HEK293 (cell line): ENCODE measurements at regions not wholly inside any gene's neighbourhood (a gene's known extent, or its start where the extent isn't known, plus 50 kb on each side); places are given as distances from the start of the nearest gene placed in this dataset.
A peak's percentile ranks its signal among the peaks of the same experiment; 100 is the strongest.

Experiments used
- CTCF ChIP-seq: fragments of 450-650 bp; formaldehyde crosslinking; IDR thresholded peaks from 2 replicates; pipeline ENCODE4 v1.5.1; 2016; ENCODE audit warnings: missing biosample characterization, missing genetic modification characterization
- GLIS2 ChIP-seq: fragments of 450-650 bp; formaldehyde crosslinking; IDR thresholded peaks from 2 replicates; pipeline ENCODE4 v1.5.1; 2016; ENCODE audit warnings: missing biosample characterization, missing genetic modification characterization
- HOXD13 ChIP-seq: sonication (generic); formaldehyde crosslinking; IDR thresholded peaks from 2 replicates; pipeline ENCODE4 v1.8.0; 2022; ENCODE audit warnings: missing genetic modification reagents, borderline replicate concordance
- KLF9 ChIP-seq: fragments of 450-650 bp; formaldehyde crosslinking; IDR thresholded peaks from 2 replicates; pipeline ENCODE4 v1.5.1; 2016; ENCODE audit warnings: missing biosample characterization, missing genetic modification characterization, low read depth
- MEIS1 ChIP-seq: sonication (generic); formaldehyde crosslinking; IDR thresholded peaks from 2 replicates; pipeline ENCODE4 v1.8.1; 2022; ENCODE audit warnings: missing genetic modification reagents, mild to moderate bottlenecking, borderline replicate concordance
- SALL2 ChIP-seq: fragments of 450-650 bp; formaldehyde crosslinking; IDR thresholded peaks from 2 replicates; pipeline ENCODE4 v1.5.0; 2017; ENCODE audit warnings: missing biosample characterization, mild to moderate bottlenecking, missing genetic modification characterization, borderline replicate concordance
- TCF7L2 ChIP-seq: IDR thresholded peaks from 2 replicates; pipeline ENCODE4 v1.6.1; 2011; ENCODE audit warnings: low read depth, mild to moderate bottlenecking, inconsistent platforms, low read length, moderate library complexity, borderline replicate concordance
- ZBTB26 ChIP-seq: fragments of 450-650 bp; formaldehyde crosslinking; optimal IDR thresholded peaks from 2 replicates; pipeline ENCODE3; 2016; ENCODE audit warnings: missing biosample characterization, mild to moderate bottlenecking, missing genetic modification characterization
- ZBTB8A ChIP-seq: fragments of 450-650 bp; formaldehyde crosslinking; IDR thresholded peaks from 2 replicates; pipeline ENCODE4 v1.5.1; 2016; ENCODE audit warnings: missing biosample characterization, missing genetic modification characterization
- ZFP37 ChIP-seq: fragments of 450-650 bp; formaldehyde crosslinking; IDR thresholded peaks from 2 replicates; pipeline ENCODE4 v1.5.1; 2016; ENCODE audit warnings: missing biosample characterization, missing genetic modification characterization
- ZNF148 ChIP-seq: fragments of 450-650 bp; formaldehyde crosslinking; IDR thresholded peaks from 2 replicates; pipeline ENCODE4 v1.5.0; 2017; ENCODE audit warnings: missing biosample characterization, missing genetic modification characterization, borderline replicate concordance
- ZNF274 ChIP-seq, 2 experiments: fragments of 200-500 bp in 1 of 2; fragments of 450-650 bp in 1 of 2; sonication (Bioruptor generic) in 1 of 2; formaldehyde crosslinking in 1 of 2; IDR thresholded peaks; 2 replicates each; pipeline versions ENCODE4 v1.5.1 to v1.6.1; 2014 to 2016; ENCODE audit warnings: borderline replicate concordance in 1 of 2, inconsistent platforms in 1 of 2, low read length in 1 of 2, missing biosample characterization in 1 of 2, missing genetic modification characterization in 1 of 2
- ZNF302 ChIP-seq: fragments of 450-650 bp; formaldehyde crosslinking; IDR thresholded peaks from 2 replicates; pipeline ENCODE4 v1.5.1; 2016; ENCODE audit warnings: missing biosample characterization, missing genetic modification characterization, low read depth
- ZNF394 ChIP-seq: fragments of 450-650 bp; formaldehyde crosslinking; IDR thresholded peaks from 2 replicates; pipeline ENCODE4 v1.5.1; 2016; ENCODE audit warnings: missing biosample characterization, missing genetic modification characterization, mild to moderate bottlenecking, moderate library complexity, borderline replicate concordance
- ZNF404 ChIP-seq: fragments of 450-650 bp; formaldehyde crosslinking; IDR thresholded peaks from 2 replicates; pipeline ENCODE4 v1.5.1; 2017; ENCODE audit warnings: missing biosample characterization, missing genetic modification characterization
- ZNF600 ChIP-seq: fragments of 450-650 bp; formaldehyde crosslinking; IDR thresholded peaks from 2 replicates; pipeline ENCODE4 v1.5.1; 2016; ENCODE audit warnings: missing biosample characterization, missing genetic modification characterization
- ZNF621 ChIP-seq: fragments of 450-650 bp; formaldehyde crosslinking; IDR thresholded peaks from 2 replicates; pipeline ENCODE4 v1.5.1; 2017; ENCODE audit warnings: missing biosample characterization, missing genetic modification characterization
- ZNF664 ChIP-seq: fragments of 450-650 bp; formaldehyde crosslinking; IDR thresholded peaks from 2 replicates; pipeline ENCODE4 v1.5.1; 2016; ENCODE audit warnings: missing biosample characterization, missing genetic modification characterization
- ZNF76 ChIP-seq: fragments of 450-650 bp; formaldehyde crosslinking; IDR thresholded peaks from 2 replicates; pipeline ENCODE4; 2016; ENCODE audit warnings: low read depth, missing biosample characterization, missing genetic modification characterization, borderline replicate concordance
- ZNF776 ChIP-seq: fragments of 450-650 bp; formaldehyde crosslinking; IDR thresholded peaks from 2 replicates; pipeline ENCODE4 v1.5.0; 2017; ENCODE audit warnings: missing biosample characterization, missing genetic modification characterization, borderline replicate concordance
- TF ChIP-seq, protein P1 (sequence below): fragments of 450-650 bp; formaldehyde crosslinking; IDR thresholded peaks from 2 replicates; pipeline ENCODE4 v1.5.1; 2017; ENCODE audit warnings: missing biosample characterization, missing genetic modification characterization
- TF ChIP-seq, protein P2 (sequence below): fragments of 450-650 bp; formaldehyde crosslinking; IDR thresholded peaks from 2 replicates; pipeline ENCODE4 v1.5.1; 2016; ENCODE audit warnings: missing biosample characterization, missing genetic modification characterization
- TF ChIP-seq, protein P3 (sequence below): fragments of 450-650 bp; formaldehyde crosslinking; IDR thresholded peaks from 2 replicates; pipeline ENCODE4; 2016; ENCODE audit warnings: missing biosample characterization, missing genetic modification characterization
- TF ChIP-seq, protein P4 (sequence below): fragments of 450-650 bp; formaldehyde crosslinking; IDR thresholded peaks from 2 replicates; pipeline ENCODE4 v1.5.1; 2016; ENCODE audit warnings: missing biosample characterization, missing genetic modification characterization

DNA sequence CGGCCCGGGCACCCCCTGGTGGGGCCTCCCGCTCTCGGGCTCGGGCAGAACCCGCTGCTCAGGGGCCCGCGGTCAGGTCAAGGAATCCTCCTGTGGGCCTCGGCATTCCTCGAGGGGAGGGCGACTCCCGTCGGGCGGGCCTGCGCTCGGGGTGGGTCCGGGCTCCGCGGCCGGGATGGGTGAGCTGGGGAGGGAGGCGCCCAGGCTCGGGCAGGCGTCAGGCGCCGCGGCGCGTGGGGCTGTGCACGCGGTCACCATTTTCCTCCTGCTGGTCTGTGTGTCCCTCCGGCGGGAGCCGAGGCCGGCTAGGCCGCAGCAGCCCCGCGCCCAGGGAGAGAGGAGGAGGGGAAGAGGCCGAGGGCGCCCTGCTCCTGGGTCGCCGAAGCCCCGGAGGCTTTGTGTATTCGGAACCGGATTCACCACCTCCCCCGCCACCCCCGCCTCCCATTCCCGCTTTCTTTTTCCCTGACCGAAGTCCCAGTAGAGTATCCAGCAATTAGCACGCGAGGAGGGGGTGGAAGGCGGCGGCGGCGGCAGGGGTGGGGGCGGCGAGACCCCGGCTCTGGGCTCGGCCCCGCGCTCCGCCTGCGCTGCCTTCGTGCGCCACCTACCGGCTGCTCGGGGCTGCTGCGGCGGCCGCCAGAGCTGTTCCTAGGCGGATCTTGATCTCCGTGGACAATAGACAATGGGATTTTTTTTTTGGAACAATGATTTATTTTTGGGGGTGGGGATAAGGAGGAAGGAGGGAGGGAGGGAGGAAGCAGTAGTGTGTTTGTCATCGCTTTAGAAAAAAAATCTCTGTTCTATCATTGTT lies 99.0 kb upstream of the MAML3 start (continued):
- TF ChIP-seq, protein P1, sequence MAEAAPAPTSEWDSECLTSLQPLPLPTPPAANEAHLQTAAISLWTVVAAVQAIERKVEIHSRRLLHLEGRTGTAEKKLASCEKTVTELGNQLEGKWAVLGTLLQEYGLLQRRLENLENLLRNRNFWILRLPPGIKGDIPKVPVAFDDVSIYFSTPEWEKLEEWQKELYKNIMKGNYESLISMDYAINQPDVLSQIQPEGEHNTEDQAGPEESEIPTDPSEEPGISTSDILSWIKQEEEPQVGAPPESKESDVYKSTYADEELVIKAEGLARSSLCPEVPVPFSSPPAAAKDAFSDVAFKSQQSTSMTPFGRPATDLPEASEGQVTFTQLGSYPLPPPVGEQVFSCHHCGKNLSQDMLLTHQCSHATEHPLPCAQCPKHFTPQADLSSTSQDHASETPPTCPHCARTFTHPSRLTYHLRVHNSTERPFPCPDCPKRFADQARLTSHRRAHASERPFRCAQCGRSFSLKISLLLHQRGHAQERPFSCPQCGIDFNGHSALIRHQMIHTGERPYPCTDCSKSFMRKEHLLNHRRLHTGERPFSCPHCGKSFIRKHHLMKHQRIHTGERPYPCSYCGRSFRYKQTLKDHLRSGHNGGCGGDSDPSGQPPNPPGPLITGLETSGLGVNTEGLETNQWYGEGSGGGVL: peak; percentile 87
- TF ChIP-seq ZNF148 (tag by site-specific recombination): no peak
- TF ChIP-seq ZNF776: no peak
- TF ChIP-seq ZBTB8A (tag by site-specific recombination): peak; percentile 80
- TF ChIP-seq ZNF394: peak; percentile 39; the same call in 1 of the 2 replicates
- TF ChIP-seq ZFP37 (tag by site-specific recombination): no peak
- no peak for TF ChIP-seq ZNF274 (IDR thresholded peaks at IDR 0.05; ENCODE audit: low read length)
- TF ChIP-seq ZNF274 (tag by site-specific recombination; IDR thresholded peaks at IDR 0.05; ENCODE audit: borderline replicate concordance): no peak
- no peak for TF ChIP-seq ZNF664 (tag by site-specific recombination)
- TF ChIP-seq ZNF404: no peak
- peak; percentile 75 for TF ChIP-seq GLIS2 (tag by site-specific recombination)
- peak; percentile 26; the same call in 1 of the 2 replicates for TF ChIP-seq ZNF76 (tag by site-specific recombination)
- TF ChIP-seq SALL2: no peak
- no peak for TF ChIP-seq ZNF302 (tag by site-specific recombination)
- TF ChIP-seq HOXD13 (CRISPR knock-in tag): no peak
- TF ChIP-seq, protein P2, sequence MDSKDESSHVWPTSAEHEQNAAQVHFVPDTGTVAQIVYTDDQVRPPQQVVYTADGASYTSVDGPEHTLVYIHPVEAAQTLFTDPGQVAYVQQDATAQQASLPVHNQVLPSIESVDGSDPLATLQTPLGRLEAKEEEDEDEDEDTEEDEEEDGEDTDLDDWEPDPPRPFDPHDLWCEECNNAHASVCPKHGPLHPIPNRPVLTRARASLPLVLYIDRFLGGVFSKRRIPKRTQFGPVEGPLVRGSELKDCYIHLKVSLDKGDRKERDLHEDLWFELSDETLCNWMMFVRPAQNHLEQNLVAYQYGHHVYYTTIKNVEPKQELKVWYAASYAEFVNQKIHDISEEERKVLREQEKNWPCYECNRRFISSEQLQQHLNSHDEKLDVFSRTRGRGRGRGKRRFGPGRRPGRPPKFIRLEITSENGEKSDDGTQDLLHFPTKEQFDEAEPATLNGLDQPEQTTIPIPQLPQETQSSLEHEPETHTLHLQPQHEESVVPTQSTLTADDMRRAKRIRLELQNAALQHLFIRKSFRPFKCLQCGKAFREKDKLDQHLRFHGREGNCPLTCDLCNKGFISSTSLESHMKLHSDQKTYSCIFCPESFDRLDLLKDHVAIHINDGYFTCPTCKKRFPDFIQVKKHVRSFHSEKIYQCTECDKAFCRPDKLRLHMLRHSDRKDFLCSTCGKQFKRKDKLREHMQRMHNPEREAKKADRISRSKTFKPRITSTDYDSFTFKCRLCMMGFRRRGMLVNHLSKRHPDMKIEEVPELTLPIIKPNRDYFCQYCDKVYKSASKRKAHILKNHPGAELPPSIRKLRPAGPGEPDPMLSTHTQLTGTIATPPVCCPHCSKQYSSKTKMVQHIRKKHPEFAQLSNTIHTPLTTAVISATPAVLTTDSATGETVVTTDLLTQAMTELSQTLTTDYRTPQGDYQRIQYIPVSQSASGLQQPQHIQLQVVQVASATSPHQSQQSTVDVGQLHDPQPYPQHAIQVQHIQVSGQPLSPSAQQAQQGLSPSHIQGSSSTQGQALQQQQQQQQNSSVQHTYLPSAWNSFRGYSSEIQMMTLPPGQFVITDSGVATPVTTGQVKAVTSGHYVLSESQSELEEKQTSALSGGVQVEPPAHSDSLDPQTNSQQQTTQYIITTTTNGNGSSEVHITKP: peak; percentile 80
- TF ChIP-seq MEIS1 (CRISPR knock-in tag): no peak
- TF ChIP-seq ZNF621 (tag by site-specific recombination): no peak
- TF ChIP-seq ZNF600: no peak
- TF ChIP-seq, protein P3, sequence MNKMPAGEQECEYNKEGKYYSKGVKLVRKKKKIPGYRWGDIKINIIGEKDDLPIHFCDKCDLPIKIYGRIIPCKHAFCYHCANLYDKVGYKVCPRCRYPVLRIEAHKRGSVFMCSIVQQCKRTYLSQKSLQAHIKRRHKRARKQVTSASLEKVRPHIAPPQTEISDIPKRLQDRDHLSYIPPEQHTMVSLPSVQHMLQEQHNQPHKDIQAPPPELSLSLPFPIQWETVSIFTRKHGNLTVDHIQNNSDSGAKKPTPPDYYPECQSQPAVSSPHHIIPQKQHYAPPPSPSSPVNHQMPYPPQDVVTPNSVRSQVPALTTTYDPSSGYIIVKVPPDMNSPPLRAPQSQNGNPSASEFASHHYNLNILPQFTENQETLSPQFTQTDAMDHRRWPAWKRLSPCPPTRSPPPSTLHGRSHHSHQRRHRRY: no peak
- TF ChIP-seq TCF7L2: no peak
- TF ChIP-seq KLF9: no peak
- peak; percentile 3; the same call in 1 of the 2 replicates for TF ChIP-seq CTCF (tag by site-specific recombination)
- TF ChIP-seq, protein P4, sequence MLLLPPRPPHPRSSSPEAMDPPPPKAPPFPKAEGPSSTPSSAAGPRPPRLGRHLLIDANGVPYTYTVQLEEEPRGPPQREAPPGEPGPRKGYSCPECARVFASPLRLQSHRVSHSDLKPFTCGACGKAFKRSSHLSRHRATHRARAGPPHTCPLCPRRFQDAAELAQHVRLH: no peak
- TF ChIP-seq ZBTB26 (tag by site-specific recombination): peak; percentile 85
